Uterus (tissue), 3 donors: ENCODE measurements at regions not wholly inside any gene's neighbourhood (a gene's known extent, or its start where the extent isn't known, plus 50 kb on each side); places are given as distances from the start of the nearest gene placed in this dataset.
A peak's percentile ranks its signal among the peaks of the same experiment; 100 is the strongest.

Source experiments
- DNase-seq, 2 donors: peaks; one replicate each; pipeline ENCODE4 v3.0.0-alpha.2; 2019 to 2020
- H3K27ac ChIP-seq, 2 donors: fragments of 200-600 bp; sonication (generic); 1 replicate in 1 of 2; 2 replicates in 1 of 2; pipeline ENCODE4 v1.5.1; 2016 to 2018
- H3K27me3 ChIP-seq, 2 donors: fragments of 200-600 bp; sonication (generic); one replicate each; pipeline ENCODE4 v1.5.1; 2018 to 2019; ENCODE audit warnings: control low read depth in 1 of 2
- H3K36me3 ChIP-seq, 2 donors: fragments of 200-600 bp; sonication (generic); one replicate each; pipeline ENCODE4 v1.5.1; 2019; ENCODE audit warnings: control low read depth in 1 of 2
- H3K4me1 ChIP-seq, 2 donors: fragments of 200-600 bp; sonication (generic); one replicate each; pipeline ENCODE4 v1.5.1; 2018 to 2019; ENCODE audit warnings: control low read depth in 1 of 2
- H3K4me3 ChIP-seq, 2 donors: fragments of 200-600 bp; sonication (generic); 1 replicate in 1 of 2; 2 replicates in 1 of 2; pipeline ENCODE4 v1.5.1; 2018 to 2019; ENCODE audit warnings: mild to moderate bottlenecking in 1 of 2
- H3K9me3 ChIP-seq, 2 donors: fragments of 200-600 bp; sonication (generic); one replicate each; pipeline ENCODE4 v1.5.1; 2019; ENCODE audit warnings: control low read depth in 1 of 2
- CTCF ChIP-seq, 4 experiments: fragments of 200-600 bp in 2 of 4; fragments of 450-650 bp in 2 of 4; sonication (generic) in 2 of 4; IDR thresholded peaks; one replicate each; pipeline ENCODE4 v1.5.1; 2016 to 2019; ENCODE audit warnings: antibody characterized with exemption in 4 of 4, mild to moderate bottlenecking in 2 of 4, moderate library complexity in 1 of 4
- POLR2A ChIP-seq, 2 donors: fragments of 450-650 bp; IDR thresholded peaks; one replicate each; pipeline ENCODE4 v1.6.1; 2016; ENCODE audit warnings: antibody characterized with exemption in 2 of 2, mild to moderate bottlenecking in 1 of 2, moderate library complexity in 1 of 2
- intact Hi-C: fragments of 100-400 bp; cut with DNase I; formaldehyde crosslinking; loops from one replicate; pipeline ENCODE4 v1.15.1; 2023; ENCODE audit warnings: low total_unique reads
- donor health status: DM: yes; HTN: yes; CAD: no.

- TF ChIP-seq POLR2A (IDR thresholded peaks at IDR 0.05), result no peak
- TF ChIP-seq CTCF (IDR thresholded peaks at IDR 0.05), result no peak
- no peaks in the 10 kb centered on the region for H3K4me1 ChIP-seq
- no peak overlapping the region for H3K4me3 ChIP-seq
- H3K9me3 ChIP-seq, result no peaks in the 10 kb centered on the region
- intact Hi-C loops, result no loop called here
- H3K36me3 ChIP-seq, result no peaks in the 10 kb centered on the region
- peak in 1 of 2 donors; percentile 8 for DNase-seq
- H3K27ac ChIP-seq, result no peak overlapping the region
- no peaks in the 10 kb centered on the region for H3K27me3 ChIP-seq
Measured at GRCh38 chr10:78594559-78595268, 474.1 kb upstream of the ZMIZ1 start.

- Histone ChIP-seq H3K4me3 (no peak overlapping the region), H3K4me1 (no peaks in the 10 kb centered on the region), H3K36me3 (no peaks in the 10 kb centered on the region), H3K9me3 (no peaks in the 10 kb centered on the region), H3K27ac (no peak overlapping the region), H3K27me3 (no peaks in the 10 kb centered on the region)
- peak in 1 of 2 donors; percentile 9 for DNase-seq
- TF ChIP-seq POLR2A (IDR thresholded peaks at IDR 0.05) (no peak), CTCF (IDR thresholded peaks at IDR 0.05) (no peak)
- intact Hi-C loops, result no loop called here
Measured at GRCh38 chr10:78595269-78595619, 473.5 kb upstream of the ZMIZ1 start.

GRCh38 chr10:78596556-78596955, 472.2 kb upstream of the ZMIZ1 start:
- DNase-seq, result peak; percentile 9 to 11
- intact Hi-C loops, result no loop called here
- no peak for TF ChIP-seq CTCF (IDR thresholded peaks at IDR 0.05)
- no peak for TF ChIP-seq POLR2A (IDR thresholded peaks at IDR 0.05)
- no peaks in the 10 kb centered on the region for H3K36me3 ChIP-seq
- no peak overlapping the region for H3K27ac ChIP-seq
- no peaks in the 10 kb centered on the region for H3K9me3 ChIP-seq
- H3K4me3 ChIP-seq, result no peak overlapping the region
- H3K27me3 ChIP-seq, result no peaks in the 10 kb centered on the region
- H3K4me1 ChIP-seq, result no peaks in the 10 kb centered on the region

- TF ChIP-seq CTCF (IDR thresholded peaks at IDR 0.05) (no peak), POLR2A (IDR thresholded peaks at IDR 0.05) (no peak)
- Histone ChIP-seq H3K4me3 (no peak overlapping the region), H3K36me3 (no peaks in the 10 kb centered on the region), H3K27me3 (no peaks in the 10 kb centered on the region), H3K4me1 (no peaks in the 10 kb centered on the region), H3K27ac (no peak overlapping the region), H3K9me3 (no peaks in the 10 kb centered on the region)
- intact Hi-C loops, result no loop called here
- peak; percentile 10 to 11 for DNase-seq
Measured at GRCh38 chr10:78597796-78598555, 470.8 kb upstream of the ZMIZ1 start.

- no peak overlapping the region for H3K27ac ChIP-seq
- intact Hi-C loops, result no loop called here
- peak in 1 of 2 donors; percentile 8 for DNase-seq
- H3K9me3 ChIP-seq, result no peaks in the 10 kb centered on the region
- TF ChIP-seq POLR2A (IDR thresholded peaks at IDR 0.05) (no peak), CTCF (IDR thresholded peaks at IDR 0.05) (no peak)
- H3K36me3 ChIP-seq, result no peaks in the 10 kb centered on the region
- no peak overlapping the region for H3K4me3 ChIP-seq
- no peaks in the 10 kb centered on the region for H3K4me1 ChIP-seq
- no peaks in the 10 kb centered on the region for H3K27me3 ChIP-seq
Measured at GRCh38 chr10:78599122-78599853, 469.5 kb upstream of the ZMIZ1 start.
